ENCODE measurements at regions not wholly inside any gene's neighbourhood (a gene's known extent, or its start where the extent isn't known, plus 50 kb on each side); places are given as distances from the start of the nearest gene placed in this dataset.
"Not testable (repeated sequence)": the region's sequence is repeated elsewhere in the genome, so short reads cannot be mapped to it uniquely, and the experiment has no call there.

DNA sequence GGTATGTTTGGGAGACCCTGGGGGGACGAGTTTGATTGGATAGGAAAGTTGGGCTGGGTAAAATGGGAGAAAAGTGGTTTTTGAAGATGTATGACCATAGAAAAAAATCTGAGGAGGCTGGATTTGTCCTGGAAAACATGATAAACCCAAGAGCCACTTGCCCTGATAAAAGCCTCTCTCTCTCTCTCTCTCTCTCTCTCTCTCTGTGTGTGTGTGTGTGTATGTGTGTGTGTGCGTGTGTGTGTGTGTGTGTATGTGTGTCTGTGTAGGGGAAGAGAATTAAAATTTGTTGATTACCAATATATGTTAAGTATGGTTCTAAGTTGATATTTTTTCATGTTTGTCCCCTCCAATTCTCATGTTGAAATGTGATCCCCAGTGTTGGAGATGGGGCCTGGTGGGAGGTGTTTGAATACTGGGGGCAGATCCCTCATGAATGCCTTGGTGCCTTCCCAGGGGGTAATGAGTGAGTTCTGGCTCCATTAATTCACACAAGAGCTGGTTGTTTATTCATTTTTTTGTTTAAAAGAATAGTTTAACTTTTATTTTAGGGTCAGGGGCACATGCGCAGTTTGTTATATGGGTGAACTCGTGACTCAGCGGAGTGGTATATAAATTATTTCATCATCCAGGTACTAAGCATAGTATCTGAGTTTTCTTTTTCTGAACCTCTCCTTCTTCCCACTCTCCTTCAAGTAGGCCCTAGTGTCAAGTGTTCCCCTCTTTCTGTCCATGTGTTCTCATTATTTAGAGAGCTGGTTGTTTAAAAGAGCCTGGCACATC lies 208.8 kb downstream of the TFAP2B start:
- DNase-seq: no peak
- intact Hi-C loops (cut with micrococcal nuclease): no loop called here
- ATAC-seq: no peak

DNA sequence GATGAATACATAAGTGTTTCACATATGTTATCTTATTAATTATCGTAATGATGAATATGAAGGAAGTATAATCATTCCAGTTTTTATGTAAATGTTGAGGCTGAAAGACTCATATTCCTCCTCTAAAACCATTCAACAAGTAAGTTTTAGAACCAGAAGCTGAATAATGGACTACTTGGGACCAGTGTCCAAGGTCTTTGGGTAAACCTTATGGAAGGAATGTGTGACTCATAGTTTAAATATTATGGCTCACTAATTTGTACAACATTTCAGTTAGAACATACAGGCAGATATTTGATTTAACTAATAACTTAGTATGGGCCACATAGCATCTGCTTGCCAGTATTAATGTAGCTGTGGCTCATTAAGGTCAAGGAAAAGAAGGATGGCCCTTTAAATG lies 209.6 kb downstream of the TFAP2B start:
- ATAC-seq (no peak), DNase-seq (no peak)
- intact Hi-C loops (cut with micrococcal nuclease): no loop called here

DNA sequence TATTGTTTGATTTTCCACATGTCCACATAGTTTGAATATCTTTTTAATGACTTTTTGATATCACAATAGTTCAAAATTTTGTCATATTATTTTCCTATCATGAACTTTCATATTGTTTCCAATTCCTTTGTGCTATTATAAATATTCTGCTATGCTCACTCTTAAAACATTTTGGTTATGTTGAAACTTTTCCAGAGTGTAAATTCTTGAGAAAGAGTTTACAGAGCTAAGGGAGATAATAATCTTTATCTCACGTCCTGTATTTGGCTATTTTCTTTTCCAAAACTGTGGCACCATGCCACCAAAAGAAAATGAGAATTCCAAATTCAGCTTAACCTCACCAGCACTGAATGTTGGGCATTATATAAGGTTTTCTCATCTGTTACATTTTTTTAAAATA lies 210.9 kb downstream of the TFAP2B start:
- intact Hi-C loops (cut with micrococcal nuclease): no loop called here
- ATAC-seq (no peak), DNase-seq (no peak)

DNA sequence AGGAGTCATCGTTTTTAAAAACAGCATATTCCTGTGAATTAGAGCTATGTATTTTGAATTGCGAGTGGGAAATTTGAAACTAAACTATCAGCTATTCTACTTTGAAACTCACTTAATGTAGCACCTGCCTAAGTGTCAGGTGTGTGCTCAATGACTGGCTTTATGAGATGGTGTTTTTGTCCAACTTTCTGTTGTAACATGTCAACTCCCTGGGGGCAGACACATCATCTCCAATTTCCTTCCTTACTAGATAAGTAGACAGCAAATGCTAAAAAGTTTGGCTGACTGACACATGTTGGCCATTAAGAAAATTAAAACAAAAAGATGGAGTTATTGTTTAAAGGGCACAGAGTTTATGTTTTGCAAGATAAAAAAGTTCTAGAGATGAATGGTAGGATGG lies 226.9 kb downstream of the TFAP2B start:
- DNase-seq (no peak), ATAC-seq (no peak)
- intact Hi-C loops (cut with micrococcal nuclease): no loop called here

DNA sequence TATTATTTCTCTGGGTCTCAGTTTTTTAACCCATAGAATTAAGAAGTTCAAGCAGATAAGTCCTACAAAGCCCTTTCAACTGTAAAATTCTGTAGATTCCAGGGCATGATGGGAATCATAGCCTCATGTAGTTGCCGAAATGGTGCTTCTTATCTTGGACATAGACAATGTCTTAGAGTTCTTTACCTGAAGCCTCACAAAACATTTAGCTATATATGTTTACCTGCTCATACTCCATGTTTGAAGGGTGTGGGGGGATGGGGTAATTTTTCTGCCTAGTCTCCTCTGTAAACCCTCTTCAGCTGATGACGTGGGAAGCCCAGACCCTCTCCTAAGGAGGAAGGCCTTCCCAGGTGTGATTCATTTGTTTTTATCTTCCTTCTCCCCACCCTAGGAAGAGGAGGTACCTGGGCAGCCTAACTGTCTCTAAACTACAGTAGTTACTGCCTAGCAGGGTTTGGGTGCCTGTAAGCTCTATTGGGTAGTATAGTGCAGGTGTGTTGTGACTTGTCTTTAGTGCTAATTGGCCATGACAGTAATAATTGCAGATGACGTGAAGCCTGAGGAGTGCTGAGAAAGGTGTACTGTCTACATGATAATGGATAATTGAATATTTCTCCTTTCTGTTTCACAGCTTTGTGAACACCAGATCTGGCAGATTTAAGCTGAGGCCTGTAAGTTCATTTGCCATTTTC lies 230.8 kb downstream of the TFAP2B start:
- DNase-seq: no peak
- intact Hi-C loops (cut with micrococcal nuclease): no loop called here
- no peak for ATAC-seq

DNA sequence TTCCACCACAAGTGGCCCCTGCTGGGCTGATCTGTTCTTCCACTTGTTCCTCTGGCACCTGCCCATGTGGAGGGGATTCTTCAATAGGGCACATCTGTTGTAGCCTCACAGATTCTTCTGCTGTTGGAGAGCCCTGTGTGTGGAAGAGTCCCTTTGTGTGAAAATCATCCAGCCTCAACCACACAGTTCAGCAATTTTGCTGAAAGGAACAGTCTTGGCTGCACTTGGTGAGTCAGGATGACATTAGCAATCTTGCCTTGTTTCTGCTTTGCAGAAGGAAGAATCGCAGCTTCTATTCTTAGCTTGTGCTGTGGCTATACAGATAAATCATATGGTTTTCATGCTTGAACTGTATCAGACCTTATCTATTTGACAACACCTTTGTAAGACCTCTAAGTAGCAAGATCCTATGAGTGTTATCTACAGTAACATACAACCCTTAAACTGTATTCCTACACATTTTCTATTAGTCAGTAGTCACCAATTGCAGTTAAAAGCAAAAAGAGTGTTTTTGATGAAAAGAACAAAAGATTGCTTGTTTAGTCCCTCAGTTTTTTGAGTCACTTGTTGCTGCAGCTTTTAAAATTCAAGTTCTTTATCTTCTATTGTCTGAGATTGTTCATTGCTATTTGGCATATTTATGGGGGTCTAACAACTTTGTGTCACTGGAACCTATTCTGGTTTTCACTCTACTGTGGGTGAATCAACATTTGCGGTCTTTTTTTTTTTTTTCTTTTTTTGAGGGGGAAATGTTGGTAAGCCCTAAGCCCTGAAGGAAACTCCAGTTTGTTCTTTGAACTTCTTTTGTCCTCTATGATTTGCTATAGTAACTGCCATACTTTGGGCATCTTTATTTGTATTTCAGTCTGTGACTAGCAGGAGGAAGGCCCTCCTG lies 231.6 kb downstream of the TFAP2B start:
- no peak for DNase-seq
- intact Hi-C loops (cut with micrococcal nuclease): no loop called here
- ATAC-seq: no peak

DNA sequence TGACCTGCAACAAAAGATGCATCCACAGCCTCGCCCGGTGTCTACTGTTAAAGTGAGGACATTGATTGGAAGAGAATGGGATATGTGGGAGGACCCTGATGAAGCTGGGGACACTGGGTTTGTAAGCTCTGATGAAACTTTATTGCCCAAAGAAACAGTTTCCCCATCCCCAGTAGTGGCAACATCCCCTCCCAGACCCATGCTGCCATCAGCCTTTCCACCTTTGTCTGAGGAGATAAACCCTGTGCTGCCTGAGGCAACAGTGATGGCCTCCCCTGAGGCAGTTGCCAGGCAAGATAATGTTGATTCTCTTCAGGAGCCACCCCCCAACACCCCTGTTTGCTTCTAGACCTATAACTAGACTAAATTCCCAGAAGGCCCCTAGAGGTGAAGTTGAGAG lies 234.0 kb downstream of the TFAP2B start:
- DNase-seq; ATAC-seq; intact Hi-C loops (cut with micrococcal nuclease): not testable (repeated sequence)

DNA sequence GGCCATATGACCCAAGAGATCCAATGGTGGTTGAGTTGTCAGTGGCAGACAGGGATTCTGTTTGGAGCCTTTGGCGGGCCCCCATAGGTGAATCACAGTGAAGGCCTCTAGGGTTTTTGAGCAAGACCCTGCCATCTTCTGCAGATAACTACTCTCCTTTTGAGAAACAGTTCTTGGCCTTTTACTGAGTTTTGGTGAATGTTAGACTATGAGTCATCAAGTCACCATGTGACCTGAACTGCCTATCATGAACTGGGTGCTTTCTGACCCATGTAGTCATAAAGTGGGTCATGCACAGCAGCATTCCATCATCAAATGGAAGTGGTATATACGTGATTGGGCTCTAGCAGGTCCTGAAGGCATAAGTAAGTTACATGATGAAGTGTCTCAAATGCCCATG lies 236.6 kb downstream of the TFAP2B start:
- DNase-seq; intact Hi-C loops (cut with micrococcal nuclease); ATAC-seq: not testable (repeated sequence)

DNA sequence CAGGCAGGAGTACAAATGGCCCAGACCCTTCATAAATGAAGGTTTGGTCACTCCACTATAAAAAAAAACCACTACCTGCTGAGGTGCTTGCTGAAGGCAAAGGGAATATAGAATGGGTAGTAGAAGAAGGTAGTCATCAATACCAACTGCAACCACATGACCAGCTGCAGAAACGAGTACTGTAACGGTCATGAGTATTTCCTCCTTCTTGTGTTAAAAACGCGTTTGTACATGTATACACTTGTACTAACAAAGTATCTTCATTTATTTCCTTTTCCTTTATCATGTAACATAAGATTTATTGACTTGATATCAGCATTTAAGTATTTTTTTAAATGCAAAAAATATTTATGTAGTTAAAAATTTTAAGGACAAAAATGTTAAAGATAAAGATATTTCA lies 238.6 kb downstream of the TFAP2B start:
- ATAC-seq: no peak
- no peak for DNase-seq
- intact Hi-C loops (cut with micrococcal nuclease): no loop called here

DNA sequence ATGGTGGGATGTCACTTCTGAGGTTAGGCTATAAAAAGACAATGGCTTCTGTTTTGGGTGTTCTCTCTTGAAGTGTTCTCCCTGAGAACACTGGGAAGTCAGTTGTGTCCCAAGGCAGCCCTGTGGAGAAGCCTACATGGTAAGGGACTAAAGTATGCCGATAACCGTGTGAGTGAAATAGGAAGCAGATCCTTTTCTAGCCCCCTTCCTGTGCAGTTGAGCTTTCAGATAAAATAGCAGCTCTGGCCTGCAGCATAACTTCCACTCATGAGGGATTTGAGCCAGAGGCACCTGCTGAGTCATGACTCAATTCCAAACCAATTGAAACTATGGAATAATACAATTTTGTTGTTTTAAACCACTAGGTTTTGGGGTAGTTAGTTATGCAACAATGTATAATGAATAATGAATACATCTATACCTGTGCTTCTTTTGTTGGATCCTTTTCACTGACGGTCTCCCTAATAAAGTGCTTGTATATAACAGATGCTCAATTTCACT lies 241.6 kb downstream of the TFAP2B start:
- ATAC-seq (no peak), DNase-seq (no peak)
- intact Hi-C loops (cut with micrococcal nuclease): no loop called here

DNA sequence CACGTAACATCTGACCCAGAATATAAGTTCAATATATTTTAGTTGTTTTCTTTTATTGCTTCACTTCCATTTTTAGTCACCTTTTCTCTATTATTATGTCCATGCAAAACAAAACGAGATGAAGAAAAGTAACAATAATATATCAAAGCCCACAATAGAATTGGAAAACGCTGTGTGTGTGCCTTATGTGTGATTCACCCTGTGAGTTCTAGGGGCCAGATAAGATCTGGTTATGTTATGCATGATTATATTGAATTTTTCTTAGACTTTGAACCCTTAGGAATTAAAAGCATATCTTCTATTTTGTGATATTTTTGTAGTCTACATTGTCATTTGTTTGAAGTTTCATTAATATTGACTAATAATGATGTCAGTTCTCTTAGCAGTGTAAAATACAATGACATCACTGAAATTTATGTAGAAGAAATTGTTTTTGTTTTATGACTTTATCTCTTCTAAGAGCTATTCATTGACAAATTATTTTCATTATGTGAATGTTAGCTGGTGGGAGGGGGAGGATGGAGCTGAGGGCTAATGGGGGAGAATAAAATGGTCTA lies 243.6 kb downstream of the TFAP2B start:
- DNase-seq: no peak
- no peak for ATAC-seq
- intact Hi-C loops (cut with micrococcal nuclease): no loop called here

DNA sequence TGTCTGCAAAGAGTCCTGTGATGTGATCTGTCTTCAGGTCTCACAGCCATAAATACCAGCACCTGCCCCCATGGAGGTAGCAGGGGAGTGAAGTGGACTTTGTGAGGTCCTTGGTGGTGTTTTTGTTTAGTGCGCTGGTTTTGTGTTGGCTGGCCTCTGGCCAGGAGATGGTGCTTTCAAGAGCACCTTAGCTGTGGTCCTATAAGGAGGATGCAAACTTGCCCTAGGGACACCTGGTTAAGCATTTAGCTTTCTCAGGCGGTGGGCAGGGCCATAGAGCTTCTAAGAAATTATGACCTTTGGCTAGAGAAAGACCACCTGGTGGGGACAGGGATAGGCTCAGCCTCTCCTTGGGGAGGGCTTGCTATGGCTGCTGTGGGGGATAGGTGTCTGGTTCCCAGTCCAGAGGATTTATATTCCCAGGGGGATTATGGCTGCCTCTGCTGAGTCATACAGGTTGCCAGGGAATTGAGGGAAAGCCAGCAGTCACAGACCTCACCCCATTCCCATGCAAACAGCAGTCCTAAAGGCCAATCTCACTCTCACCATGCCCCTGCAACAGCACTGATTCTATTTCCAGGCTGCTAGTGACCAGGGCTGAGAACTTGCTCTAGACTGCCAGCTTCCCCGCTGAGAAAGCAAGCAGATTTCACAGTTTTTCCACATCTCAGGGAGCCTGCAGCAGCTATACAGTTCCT lies 259.3 kb downstream of the TFAP2B start:
- intact Hi-C loops (cut with micrococcal nuclease): no loop called here
- ATAC-seq (no peak), DNase-seq (no peak)

DNA sequence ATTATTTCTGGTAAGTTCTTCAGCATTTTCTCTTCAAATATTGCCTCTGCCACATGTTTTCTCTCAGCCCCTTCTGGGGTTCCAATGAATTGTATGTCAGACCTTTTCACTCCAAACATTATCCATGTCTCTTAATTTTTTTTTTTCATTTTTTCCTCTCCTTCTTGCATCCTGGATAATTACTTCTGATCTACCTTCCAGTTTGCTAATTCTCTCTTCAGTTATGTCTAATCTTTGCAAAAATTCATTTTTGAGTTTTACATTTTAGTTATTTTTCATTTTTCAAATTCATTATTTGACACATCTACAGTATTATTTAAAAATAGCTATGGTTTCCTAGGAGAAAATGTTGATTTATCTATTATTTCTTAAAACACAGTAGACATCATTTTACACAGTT lies 271.7 kb downstream of the TFAP2B start:
- intact Hi-C loops (cut with micrococcal nuclease): no loop called here
- DNase-seq (no peak), ATAC-seq (no peak)

DNA sequence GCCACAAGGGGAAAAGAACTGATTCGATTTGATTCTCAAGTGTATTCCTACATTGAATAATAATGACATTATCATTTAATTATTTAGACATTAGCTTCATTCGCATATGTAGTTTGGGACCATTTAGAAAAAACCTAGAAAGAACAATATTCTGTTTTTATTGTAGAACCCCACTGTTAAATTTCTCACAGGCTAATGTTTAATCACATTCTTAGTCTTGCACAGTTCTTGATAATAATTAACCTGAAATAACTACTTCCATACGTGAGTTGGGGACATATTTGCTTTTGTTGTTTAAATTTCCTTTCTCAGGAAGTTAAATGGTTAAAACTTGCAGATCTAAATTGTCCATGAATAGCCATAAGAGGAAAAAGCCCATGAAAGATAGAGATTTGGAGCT lies 275.2 kb downstream of the TFAP2B start:
- intact Hi-C loops (cut with micrococcal nuclease): no loop called here
- no peak for DNase-seq
- ATAC-seq: no peak

DNA sequence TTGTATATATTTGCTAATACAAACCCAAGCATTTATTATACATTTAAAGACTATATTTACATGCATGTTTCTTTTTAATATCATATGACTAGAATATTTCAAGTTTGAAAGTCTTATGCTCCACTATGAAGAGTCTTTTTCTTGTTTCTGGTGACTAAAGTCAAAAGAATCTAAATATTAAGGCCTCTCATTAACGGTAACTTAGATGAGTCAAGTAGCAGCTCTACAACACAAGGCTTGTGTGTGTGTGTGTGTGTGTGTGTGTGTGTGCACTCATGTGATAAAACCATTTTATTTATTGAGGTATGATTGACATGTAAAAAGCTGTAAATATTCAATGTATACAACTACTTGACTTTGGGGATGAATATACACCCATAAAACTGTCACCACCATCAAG lies 275.6 kb downstream of the TFAP2B start:
- intact Hi-C loops (cut with micrococcal nuclease): no loop called here
- ATAC-seq: no peak
- DNase-seq: no peak

DNA sequence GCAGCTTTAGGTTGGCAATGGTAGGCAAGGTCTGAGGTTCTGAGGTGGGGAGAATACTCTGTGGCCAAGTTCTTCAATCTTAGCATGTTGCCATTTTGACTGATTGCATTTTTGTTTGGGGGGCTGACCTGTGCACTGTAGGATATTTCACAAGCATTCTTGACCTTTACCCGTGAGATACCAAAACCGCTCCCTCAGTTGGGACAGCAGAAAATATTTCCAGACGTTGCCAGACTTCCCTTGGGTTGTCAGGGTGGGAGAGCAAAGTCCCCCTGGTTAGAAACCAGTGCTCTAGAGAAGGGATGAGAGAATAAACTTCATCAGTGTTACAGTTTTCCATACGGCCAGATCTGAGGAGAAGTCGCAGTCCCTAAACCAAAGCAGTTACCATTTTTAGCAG lies 279.6 kb downstream of the TFAP2B start:
- no peak for ATAC-seq
- DNase-seq: no peak
- intact Hi-C loops (cut with micrococcal nuclease): no loop called here

DNA sequence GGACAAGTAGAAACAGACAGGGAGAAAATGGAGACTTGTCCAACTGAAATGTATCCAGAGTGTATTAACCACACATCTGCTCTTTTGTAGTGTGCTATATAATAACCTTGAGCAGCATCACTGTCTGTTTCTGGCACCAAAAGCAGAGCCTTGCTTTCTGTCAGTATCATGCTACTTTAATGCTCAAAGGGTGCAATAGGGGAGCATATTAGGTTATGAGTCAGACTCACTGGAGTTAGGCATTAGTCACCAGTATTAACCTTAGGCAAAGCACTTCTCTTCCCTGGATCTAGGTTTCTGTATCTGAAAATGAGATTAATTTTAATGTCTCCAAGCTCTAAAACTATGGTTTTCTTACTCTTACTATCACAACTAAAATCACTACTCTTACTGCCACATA lies 280.1 kb downstream of the TFAP2B start:
- intact Hi-C loops (cut with micrococcal nuclease): no loop called here
- no peak for ATAC-seq
- no peak for DNase-seq

DNA sequence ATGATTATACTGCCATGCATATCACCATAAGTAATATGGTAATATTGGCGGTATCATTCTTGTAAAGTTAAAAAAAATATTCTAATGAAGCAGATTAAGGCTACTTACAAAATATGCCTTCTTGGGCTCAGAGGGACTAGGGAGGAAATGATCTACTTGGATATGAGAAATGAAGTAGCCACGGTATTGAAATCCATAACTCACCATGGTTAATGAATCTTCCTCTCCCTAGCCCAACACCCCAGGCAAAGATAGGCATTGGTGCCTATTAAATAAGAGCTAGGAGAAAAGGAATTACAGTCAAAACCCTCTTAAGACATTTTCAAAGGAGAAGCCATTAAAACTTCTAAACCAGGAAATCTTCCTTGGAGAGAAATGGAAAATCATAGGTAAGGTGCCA lies 280.5 kb downstream of the TFAP2B start:
- intact Hi-C loops (cut with micrococcal nuclease): no loop called here
- DNase-seq (no peak), ATAC-seq (no peak)

DNA sequence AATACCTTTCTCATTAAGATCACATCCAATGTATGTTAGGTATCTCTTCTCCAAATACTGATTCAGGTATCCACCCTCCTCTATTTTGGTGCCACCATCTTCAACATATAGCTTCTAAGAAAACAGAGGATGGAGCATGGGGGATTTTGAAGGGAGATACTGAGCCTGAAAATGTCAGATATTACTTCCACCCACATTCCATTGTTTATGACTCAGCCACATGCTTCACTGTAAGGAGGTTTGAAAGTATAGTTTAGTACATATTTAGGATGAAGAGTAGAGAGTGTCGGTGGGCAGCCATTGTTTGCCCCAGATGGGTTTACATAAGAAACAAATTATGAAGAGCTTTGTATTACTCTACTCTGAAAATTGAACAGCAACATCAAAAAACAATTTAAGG lies 286.7 kb downstream of the TFAP2B start:
- DNase-seq: no peak
- ATAC-seq: no peak
- intact Hi-C loops (cut with micrococcal nuclease): no loop called here

Data from left ventricle myocardium superior (tissue), 1 donor.